WERI-Rb-1 (cell line): ENCODE measurements at regions not wholly inside any gene's neighbourhood (a gene's known extent, or its start where the extent isn't known, plus 50 kb on each side); places are given as distances from the start of the nearest gene placed in this dataset.
"Not testable (repeated sequence)": the region's sequence is repeated elsewhere in the genome, so short reads cannot be mapped to it uniquely, and the experiment has no call there.

Source experiments
- DNase-seq: peaks from one replicate; pipeline ENCODE4 v3.0.0-alpha.2; 2020
- H3K27ac ChIP-seq: fragments of 250-450 bp; sonication (Bioruptor Pico); 2 replicates; pipeline ENCODE4 v1.5.1; 2020; ENCODE audit warnings: mild to moderate bottlenecking, moderate library complexity
- H3K27me3 ChIP-seq: fragments of 250-450 bp; sonication (Bioruptor Pico); 2 replicates; pipeline ENCODE4 v1.5.1; 2021; ENCODE audit warnings: mild to moderate bottlenecking, low read depth, moderate library complexity; ENCODE audit not compliant: insufficient read depth, severe bottlenecking
- H3K36me3 ChIP-seq: fragments of 250-450 bp; sonication (Bioruptor Pico); 2 replicates; pipeline ENCODE4 v1.5.1; 2020; ENCODE audit warnings: mild to moderate bottlenecking, moderate library complexity
- H3K4me3 ChIP-seq: 2 replicates; pipeline ENCODE4 v1.5.1; 2011; ENCODE audit warnings: low read depth, mild to moderate bottlenecking, control low read depth, low read length
- H3K9me3 ChIP-seq: fragments of 250-450 bp; sonication (Bioruptor Pico); 2 replicates; pipeline ENCODE4 v1.5.1; 2021; ENCODE audit warnings: mild to moderate bottlenecking, moderate library complexity; ENCODE audit not compliant: severe bottlenecking
- TF ChIP-seq, protein P1 (sequence below): IDR thresholded peaks from 2 replicates; pipeline ENCODE4 v1.5.1; 2011; ENCODE audit warnings: low read depth, mild to moderate bottlenecking, control low read depth, inconsistent platforms, low read length

DNA sequence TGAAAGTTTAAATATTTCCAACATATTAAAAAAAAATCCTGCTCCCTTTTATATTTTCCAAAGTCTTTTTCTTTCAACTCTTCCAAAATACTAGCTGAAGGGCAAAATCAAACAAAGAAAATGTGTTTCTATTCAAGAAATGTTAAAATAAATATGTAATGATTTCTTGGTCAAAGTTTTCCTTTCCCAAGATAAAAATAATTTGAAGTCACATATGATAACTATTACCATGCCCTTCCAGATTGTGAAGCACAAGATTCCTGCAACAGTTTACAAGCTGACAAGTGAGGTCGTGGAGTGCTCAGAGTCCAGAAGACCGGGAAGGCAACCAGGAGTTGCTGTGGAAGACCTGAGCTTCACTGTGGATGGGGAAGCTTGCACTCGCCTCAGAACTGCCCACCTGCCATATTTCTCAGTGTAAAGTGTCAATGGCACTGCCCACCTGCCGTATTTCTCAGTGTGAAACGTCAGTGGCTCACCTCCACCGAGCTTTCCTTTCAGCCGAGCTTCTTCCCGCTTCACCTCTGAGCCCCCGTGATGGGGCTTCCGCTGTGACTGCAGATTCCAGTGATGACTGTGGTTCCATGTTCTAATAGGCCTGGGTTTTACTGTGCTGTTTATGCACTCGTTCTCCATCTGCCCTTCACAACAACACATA lies 160.5 kb downstream of the THBS2 start:
- Histone ChIP-seq H3K27ac (no peak overlapping the region), H3K4me3 (no peak overlapping the region), H3K9me3 (peaks cover 7% of the 10 kb centered on the region), H3K27me3 (no peaks in the 10 kb centered on the region), H3K36me3 (no peaks in the 10 kb centered on the region)
- TF ChIP-seq, protein P1, sequence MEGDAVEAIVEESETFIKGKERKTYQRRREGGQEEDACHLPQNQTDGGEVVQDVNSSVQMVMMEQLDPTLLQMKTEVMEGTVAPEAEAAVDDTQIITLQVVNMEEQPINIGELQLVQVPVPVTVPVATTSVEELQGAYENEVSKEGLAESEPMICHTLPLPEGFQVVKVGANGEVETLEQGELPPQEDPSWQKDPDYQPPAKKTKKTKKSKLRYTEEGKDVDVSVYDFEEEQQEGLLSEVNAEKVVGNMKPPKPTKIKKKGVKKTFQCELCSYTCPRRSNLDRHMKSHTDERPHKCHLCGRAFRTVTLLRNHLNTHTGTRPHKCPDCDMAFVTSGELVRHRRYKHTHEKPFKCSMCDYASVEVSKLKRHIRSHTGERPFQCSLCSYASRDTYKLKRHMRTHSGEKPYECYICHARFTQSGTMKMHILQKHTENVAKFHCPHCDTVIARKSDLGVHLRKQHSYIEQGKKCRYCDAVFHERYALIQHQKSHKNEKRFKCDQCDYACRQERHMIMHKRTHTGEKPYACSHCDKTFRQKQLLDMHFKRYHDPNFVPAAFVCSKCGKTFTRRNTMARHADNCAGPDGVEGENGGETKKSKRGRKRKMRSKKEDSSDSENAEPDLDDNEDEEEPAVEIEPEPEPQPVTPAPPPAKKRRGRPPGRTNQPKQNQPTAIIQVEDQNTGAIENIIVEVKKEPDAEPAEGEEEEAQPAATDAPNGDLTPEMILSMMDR = no peak
- DNase-seq = no peak

- peaks cover 7% of the 10 kb centered on the region for H3K9me3 ChIP-seq
- H3K27me3 ChIP-seq = no peaks in the 10 kb centered on the region
- H3K27ac ChIP-seq = no peak overlapping the region
- no peak for DNase-seq
- TF ChIP-seq, protein P1 = no peak
- H3K4me3 ChIP-seq = no peak overlapping the region
- H3K36me3 ChIP-seq = no peaks in the 10 kb centered on the region
These were observed 161.3 kb downstream of the THBS2 start for GRCh38 chr6:169092375-169092774.

DNA sequence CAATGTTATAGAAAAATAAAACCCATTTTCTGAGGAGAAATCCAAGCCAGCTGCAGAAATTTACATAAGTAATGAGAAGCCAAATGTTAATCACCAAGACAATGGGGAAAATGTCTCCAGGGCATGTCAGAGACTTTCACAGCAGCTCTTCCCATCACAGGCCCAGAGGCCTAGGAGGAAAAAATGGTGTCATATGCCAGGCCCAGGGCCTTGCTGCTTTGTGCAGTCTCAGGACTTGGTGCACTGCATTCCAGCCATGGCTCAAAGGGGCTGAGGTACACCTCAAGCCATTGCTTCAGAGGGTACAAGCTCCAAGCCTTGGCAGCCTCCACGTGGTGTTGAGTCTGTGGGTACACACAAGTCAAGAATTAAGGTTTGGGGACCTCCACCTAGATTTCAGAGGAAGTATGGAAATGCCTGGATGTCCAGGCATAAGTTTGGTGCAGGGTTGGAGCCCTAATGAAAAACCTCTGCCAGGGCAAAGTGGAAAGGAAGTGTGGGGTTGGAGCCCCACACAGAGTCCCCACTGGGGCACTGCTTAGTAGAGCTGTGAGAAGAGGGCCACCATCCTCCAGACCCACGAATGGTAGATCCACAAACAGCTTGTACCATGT lies 163.0 kb downstream of the THBS2 start:
- not testable (repeated sequence) for H3K27me3 ChIP-seq, H3K4me3 ChIP-seq, H3K27ac ChIP-seq, DNase-seq, H3K36me3 ChIP-seq, H3K9me3 ChIP-seq

- TF ChIP-seq, protein P1 = no peak
- H3K4me3 ChIP-seq = no peak overlapping the region
- peaks cover 7% of the 10 kb centered on the region for H3K9me3 ChIP-seq
- no peaks in the 10 kb centered on the region for H3K27me3 ChIP-seq
- H3K36me3 ChIP-seq = no peaks in the 10 kb centered on the region
- H3K27ac ChIP-seq = no peak overlapping the region
- no peak for DNase-seq
These were observed 164.9 kb downstream of the THBS2 start for GRCh38 chr6:169088762-169089161.

DNA sequence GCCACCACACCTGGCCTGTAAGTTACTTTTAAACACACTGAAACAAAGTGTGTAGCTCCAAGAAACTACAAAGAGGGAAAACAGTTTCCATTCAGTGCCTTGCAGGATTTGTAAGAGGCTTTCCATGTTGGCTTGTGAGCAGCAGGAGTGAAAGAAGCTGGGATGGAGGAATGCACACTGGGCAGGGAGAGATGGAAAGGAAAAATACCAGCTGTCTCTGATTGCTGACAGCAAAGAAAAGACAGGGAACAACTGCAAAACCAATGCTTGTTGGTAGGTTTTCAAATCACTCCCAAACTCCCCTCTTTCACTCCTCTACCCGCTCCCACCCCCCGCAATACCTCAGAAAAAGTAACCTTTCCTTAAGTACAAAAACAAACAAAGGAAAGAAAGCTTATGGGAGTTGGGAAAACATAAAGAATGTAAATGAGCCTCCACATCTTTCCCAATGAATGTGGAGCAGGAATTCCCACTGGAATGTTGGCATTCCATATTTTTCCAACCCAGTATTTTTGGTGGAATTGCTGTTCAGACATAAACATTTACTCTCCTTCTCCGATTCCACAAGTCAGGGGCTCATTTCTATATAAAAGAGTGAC lies 166.1 kb downstream of the THBS2 start:
- Histone ChIP-seq H3K36me3 (no peaks in the 10 kb centered on the region), H3K27ac (no peak overlapping the region)
- no peak for DNase-seq

DNA sequence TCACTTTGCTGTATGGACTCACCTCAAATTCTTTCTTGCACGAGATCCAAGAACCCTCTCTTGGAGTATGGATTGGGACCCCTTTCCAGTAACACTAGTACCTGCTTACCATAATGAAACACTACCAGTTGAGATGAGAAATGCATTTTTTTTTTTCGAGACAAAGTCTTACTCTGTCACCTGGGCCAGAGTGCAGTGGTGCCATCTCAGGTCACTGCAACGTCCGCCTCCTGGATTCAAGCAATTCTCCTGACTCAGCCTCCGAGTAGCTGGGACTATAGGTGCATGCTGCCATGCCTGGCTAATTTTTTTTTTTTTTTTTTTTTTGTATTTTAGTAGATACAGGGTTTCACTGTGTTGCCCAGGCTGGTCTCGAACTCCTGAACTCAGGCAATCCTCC lies 167.0 kb downstream of the THBS2 start:
- H3K36me3 ChIP-seq, DNase-seq, H3K4me3 ChIP-seq, H3K9me3 ChIP-seq, H3K27me3 ChIP-seq, H3K27ac ChIP-seq: not testable (repeated sequence)

More for the DNA sequence above, 166.1 kb downstream of the THBS2 start:
- Histone ChIP-seq H3K9me3 (peaks cover 7% of the 10 kb centered on the region), H3K4me3 (no peak overlapping the region), H3K27me3 (no peaks in the 10 kb centered on the region)
- TF ChIP-seq, protein P1 = no peak

GRCh38 chr6:169086020-169086419 lies 167.6 kb downstream of the THBS2 start:
- Histone ChIP-seq H3K4me3 (no peak overlapping the region), H3K27ac (no peak overlapping the region), H3K36me3 (no peaks in the 10 kb centered on the region), H3K9me3 (peaks cover 6% of the 10 kb centered on the region), H3K27me3 (no peaks in the 10 kb centered on the region)
- TF ChIP-seq, protein P1 = no peak
- no peak for DNase-seq
